A549 (cell line): ENCODE measurements at regions not wholly inside any gene's neighbourhood (a gene's known extent, or its start where the extent isn't known, plus 50 kb on each side); places are given as distances from the start of the nearest gene placed in this dataset.

ENCODE experiments used
- BCL3 ChIP-seq: fragments of >200 bp; sonication (Bioruptor Twin); formaldehyde crosslinking; IDR thresholded peaks from 3 replicates; pipeline ENCODE4 v1.6.1; 2016
- CTCF ChIP-seq: fragments of >200 bp; sonication (Bioruptor Twin); formaldehyde crosslinking; IDR thresholded peaks from 3 replicates; pipeline ENCODE4 v1.5.1; 2016

- no peak for TF ChIP-seq CTCF
- no peak for TF ChIP-seq BCL3
Observed at GRCh38 chr3:16663854-16664712, 58.9 kb upstream of the DAZL start.
